Muscle layer of duodenum (tissue), 2 donors: ENCODE measurements at regions not wholly inside any gene's neighbourhood (a gene's known extent, or its start where the extent isn't known, plus 50 kb on each side); places are given as distances from the start of the nearest gene placed in this dataset.
"Not testable (repeated sequence)": the region's sequence is repeated elsewhere in the genome, so short reads cannot be mapped to it uniquely, and the experiment has no call there.

Source experiments
- H3K27ac ChIP-seq: one replicate; pipeline ENCODE4 v1.7.0; 2013; ENCODE audit warnings: mild to moderate bottlenecking, low read length
- H3K27me3 ChIP-seq: one replicate; pipeline ENCODE4 v1.7.0; 2013; ENCODE audit warnings: low read depth, mild to moderate bottlenecking, control low read depth, low read length
- H3K36me3 ChIP-seq, 2 donors: one replicate each; pipeline ENCODE4 v1.7.0; 2013; ENCODE audit warnings: low read length in 2 of 2, control low read depth in 1 of 2, mild to moderate bottlenecking in 1 of 2; ENCODE audit not compliant: insufficient read depth in 2 of 2, control insufficient read depth in 1 of 2
- H3K4me1 ChIP-seq, 2 donors: one replicate each; pipeline ENCODE4 v1.7.0; 2013; ENCODE audit warnings: low read length in 2 of 2, mild to moderate bottlenecking in 2 of 2, control low read depth in 1 of 2, moderate library complexity in 1 of 2; ENCODE audit not compliant: insufficient read depth in 2 of 2, control insufficient read depth in 1 of 2
- H3K4me3 ChIP-seq, 2 donors: one replicate each; pipeline ENCODE4 v1.7.0; 2013; ENCODE audit warnings: low read length in 2 of 2, low read depth in 1 of 2, mild to moderate bottlenecking in 1 of 2
- H3K9me3 ChIP-seq, 2 donors: one replicate each; pipeline ENCODE4 v1.7.0; 2013; ENCODE audit warnings: low read length in 2 of 2, control low read depth in 1 of 2, mild to moderate bottlenecking in 1 of 2; ENCODE audit not compliant: control insufficient read depth in 1 of 2
- donor health status: healthy.

DNA sequence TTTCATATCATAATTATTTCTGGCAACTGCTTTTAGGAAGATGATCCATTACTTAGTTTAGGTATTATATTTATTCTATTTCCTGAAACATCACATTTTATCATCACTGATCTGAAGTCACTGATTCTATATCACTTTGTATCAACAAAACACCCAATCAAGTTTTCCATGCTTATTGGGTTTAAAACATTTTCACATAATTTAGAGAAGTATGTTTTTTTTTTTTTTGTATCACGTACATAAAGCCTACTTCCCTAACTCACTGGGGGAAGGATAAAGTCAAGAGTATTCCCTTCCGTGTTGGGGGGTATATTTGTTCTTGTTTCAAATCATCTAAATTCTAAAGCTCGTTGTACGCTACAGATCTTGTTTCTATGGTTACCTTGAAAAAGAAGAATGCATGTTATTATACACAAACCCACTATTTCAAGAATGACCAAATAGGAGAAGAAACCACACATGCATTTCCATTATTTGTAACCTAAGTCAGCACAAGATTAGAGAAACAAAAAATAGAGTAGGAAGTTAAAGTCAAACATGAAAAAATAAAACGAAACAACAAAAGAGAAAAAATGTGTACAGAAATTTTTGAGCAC lies 637.2 kb upstream of the MIR17HG start:
- no peaks in the 10 kb centered on the region for H3K36me3 ChIP-seq
- no peak overlapping the region for H3K27ac ChIP-seq
- no peaks in the 10 kb centered on the region for H3K9me3 ChIP-seq

DNA sequence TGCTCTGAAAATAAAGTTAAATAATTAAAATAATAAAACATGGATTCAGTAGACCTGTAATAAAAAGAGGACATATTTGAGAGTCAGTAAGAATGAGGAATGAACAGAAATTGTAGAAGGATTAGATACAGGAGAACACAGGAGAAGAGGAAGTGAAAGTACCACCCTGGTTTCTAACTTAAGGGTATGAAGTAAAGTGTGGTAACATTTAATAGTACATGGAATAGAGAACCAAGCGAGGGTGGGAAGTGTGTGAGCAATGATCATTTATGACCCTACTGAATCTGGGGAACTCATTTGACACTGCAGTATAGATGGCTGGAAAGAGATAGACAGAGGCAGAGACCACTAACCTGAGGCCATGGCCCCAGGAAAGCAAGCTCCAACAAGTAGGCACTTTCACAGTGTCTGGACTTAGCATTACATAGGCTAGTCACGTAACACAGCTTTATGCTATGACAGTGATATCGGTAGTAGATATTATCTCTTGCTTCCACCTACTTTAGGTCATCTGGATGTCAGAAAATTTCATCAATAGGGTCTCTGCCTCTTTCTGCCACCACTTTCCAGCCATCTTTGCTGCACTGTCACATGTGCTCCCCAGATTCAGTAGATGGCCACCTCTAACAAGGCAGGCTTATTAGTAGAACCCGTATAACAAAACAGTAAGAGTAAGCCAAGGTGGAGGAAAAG lies 633.9 kb upstream of the MIR17HG start:
- Histone ChIP-seq H3K9me3 (no peaks in the 10 kb centered on the region), H3K27me3 (no peaks in the 10 kb centered on the region), H3K36me3 (no peaks in the 10 kb centered on the region), H3K27ac (no peak overlapping the region), H3K4me1 (peaks cover 0 to 4% of the 10 kb centered on the region in 2 donors), H3K4me3 (no peak overlapping the region)

More for the DNA sequence above, 637.2 kb upstream of the MIR17HG start:
- H3K27me3 ChIP-seq: no peaks in the 10 kb centered on the region
- no peaks in the 10 kb centered on the region for H3K4me1 ChIP-seq
- no peak overlapping the region for H3K4me3 ChIP-seq

DNA sequence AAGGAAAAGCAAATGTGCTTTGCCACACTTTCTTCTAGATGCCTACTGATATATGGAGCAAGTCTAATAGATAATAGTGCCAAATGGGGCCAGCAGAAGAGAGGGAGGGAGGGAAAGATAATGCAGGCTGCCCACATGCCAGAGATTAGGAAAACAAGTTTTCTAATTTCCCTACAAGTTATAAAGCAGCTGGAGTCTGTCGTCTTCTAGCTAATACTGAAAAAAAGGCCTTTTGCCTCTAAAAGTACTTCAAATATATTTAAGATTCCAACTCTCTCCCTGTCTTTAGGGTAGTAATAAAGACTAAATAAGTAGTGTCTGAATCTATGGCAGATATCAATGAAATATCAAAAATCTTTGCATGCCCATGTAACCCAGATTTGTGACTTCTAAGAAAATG lies 632.0 kb upstream of the MIR17HG start:
- no peaks in the 10 kb centered on the region for H3K9me3 ChIP-seq
- no peaks in the 10 kb centered on the region for H3K36me3 ChIP-seq
- peaks cover 0 to 4% of the 10 kb centered on the region in 2 donors for H3K4me1 ChIP-seq
- no peak overlapping the region for H3K27ac ChIP-seq
- no peak overlapping the region for H3K4me3 ChIP-seq
- H3K27me3 ChIP-seq: no peaks in the 10 kb centered on the region

- Histone ChIP-seq H3K36me3 (no peaks in the 10 kb centered on the region), H3K4me3 (no peak overlapping the region), H3K4me1 (peaks cover 0 to 4% of the 10 kb centered on the region in 2 donors), H3K9me3 (no peaks in the 10 kb centered on the region), H3K27ac (no peak overlapping the region), H3K27me3 (no peaks in the 10 kb centered on the region)
Measured at GRCh38 chr13:90717451-90717936, 630.0 kb upstream of the MIR17HG start.

DNA sequence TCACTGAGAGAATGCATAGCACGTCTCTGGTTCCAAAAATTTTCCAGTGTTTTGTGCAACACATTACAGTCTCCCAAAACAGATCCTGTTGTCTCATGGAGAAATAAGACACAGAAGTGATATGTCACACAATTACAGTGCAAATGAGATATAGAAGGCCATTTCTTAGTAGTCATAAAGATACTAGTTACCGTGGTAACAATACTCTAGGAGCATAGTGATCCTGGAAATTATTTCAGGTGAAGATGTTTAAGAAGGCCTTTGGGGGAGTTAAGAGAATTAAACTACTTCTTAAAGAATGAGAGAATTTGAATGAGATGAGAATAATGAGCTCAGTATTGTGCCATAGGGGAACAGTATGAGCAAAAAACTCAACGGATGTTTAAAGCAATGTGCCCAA lies 628.0 kb upstream of the MIR17HG start:
- no peak overlapping the region for H3K27ac ChIP-seq
- H3K4me1 ChIP-seq: peaks cover 0 to 4% of the 10 kb centered on the region in 2 donors

GRCh38 chr13:90721937-90722336 lies 625.5 kb upstream of the MIR17HG start:
- Histone ChIP-seq H3K9me3 (no peaks in the 10 kb centered on the region), H3K4me3 (no peak overlapping the region), H3K27me3 (no peaks in the 10 kb centered on the region), H3K36me3 (no peaks in the 10 kb centered on the region), H3K4me1 (peaks cover 0 to 4% of the 10 kb centered on the region in 2 donors), H3K27ac (no peak overlapping the region)

More for the DNA sequence above, 628.0 kb upstream of the MIR17HG start:
- H3K36me3 ChIP-seq: no peaks in the 10 kb centered on the region
- H3K27me3 ChIP-seq: no peaks in the 10 kb centered on the region
- H3K4me3 ChIP-seq: no peak overlapping the region
- H3K9me3 ChIP-seq: no peaks in the 10 kb centered on the region

DNA sequence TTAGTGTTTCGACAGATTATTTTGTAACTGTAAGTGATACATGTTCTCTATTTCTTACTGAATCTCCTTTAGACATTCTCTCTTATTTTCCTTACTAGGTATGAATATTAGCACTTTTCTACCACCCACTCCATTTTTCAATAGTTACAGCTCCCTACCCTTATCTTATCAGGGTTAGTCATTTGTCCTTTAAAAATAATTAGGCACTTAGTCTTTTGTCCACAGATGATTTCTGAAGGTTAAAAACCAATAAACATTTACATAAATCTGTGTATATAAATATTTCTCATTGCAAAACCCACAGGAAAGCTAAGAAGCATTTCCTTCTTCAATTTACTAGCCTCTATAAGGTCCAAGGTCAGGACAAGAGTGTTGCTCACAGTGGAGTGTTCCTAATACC lies 624.1 kb upstream of the MIR17HG start:
- no peaks in the 10 kb centered on the region for H3K27me3 ChIP-seq
- H3K4me3 ChIP-seq: no peak overlapping the region
- H3K9me3 ChIP-seq: no peaks in the 10 kb centered on the region
- H3K27ac ChIP-seq: no peak overlapping the region
- H3K4me1 ChIP-seq: no peaks in the 10 kb centered on the region
- no peaks in the 10 kb centered on the region for H3K36me3 ChIP-seq

- Histone ChIP-seq H3K36me3 (no peaks in the 10 kb centered on the region), H3K27ac (no peak overlapping the region), H3K4me3 (no peak overlapping the region), H3K27me3 (no peaks in the 10 kb centered on the region), H3K9me3 (no peaks in the 10 kb centered on the region), H3K4me1 (no peaks in the 10 kb centered on the region)
Measured at GRCh38 chr13:90726375-90726774, 621.1 kb upstream of the MIR17HG start.

GRCh38 chr13:90732049-90732448 lies 615.4 kb upstream of the MIR17HG start:
- no peak overlapping the region for H3K4me3 ChIP-seq
- H3K4me1 ChIP-seq: no peaks in the 10 kb centered on the region
- no peaks in the 10 kb centered on the region for H3K36me3 ChIP-seq
- no peak overlapping the region for H3K27ac ChIP-seq
- peaks cover 0 to 5% of the 10 kb centered on the region in 2 donors for H3K9me3 ChIP-seq
- no peaks in the 10 kb centered on the region for H3K27me3 ChIP-seq

DNA sequence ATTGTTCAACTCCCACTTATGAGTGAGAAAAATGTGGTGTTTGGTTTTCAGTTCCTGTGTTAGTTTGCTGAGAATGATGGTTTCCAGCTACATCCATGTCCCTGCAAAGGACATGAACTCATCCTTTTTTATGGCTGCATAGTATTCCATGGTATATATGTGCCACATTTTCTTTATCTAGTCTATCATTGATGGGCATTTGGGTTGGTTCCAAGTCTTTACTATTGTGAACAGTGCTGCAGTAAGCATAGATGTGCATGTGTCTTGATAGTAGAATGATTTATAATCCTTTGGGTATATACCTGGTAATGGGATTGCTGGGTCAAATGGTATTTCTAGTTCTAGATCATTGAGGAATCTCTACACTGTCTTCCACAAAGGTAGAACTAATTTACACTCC lies 613.0 kb upstream of the MIR17HG start:
- not testable (repeated sequence) for H3K36me3 ChIP-seq, H3K27me3 ChIP-seq, H3K4me3 ChIP-seq, H3K9me3 ChIP-seq, H3K4me1 ChIP-seq, H3K27ac ChIP-seq

DNA sequence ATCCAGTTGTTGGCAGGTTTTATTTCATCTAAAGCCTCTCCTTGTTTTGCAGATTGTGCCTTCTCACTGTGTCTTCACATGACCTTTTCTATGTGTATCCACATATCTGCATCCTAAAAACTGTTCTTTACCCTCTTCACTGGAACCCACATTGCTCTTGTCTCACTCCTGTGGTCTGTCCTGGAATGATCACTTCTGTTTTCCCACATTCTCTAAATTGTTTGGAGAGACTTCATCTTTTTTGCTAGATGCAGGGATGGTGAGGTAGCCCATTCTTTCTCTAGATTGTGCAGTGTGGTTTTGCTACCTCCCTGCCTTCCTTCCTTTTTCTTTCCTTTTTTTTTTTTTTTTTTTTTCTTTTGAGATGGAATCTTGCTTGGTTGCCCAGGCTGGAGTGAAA lies 608.6 kb upstream of the MIR17HG start:
- no peak overlapping the region for H3K4me3 ChIP-seq
- H3K27me3 ChIP-seq: no peaks in the 10 kb centered on the region
- no peak overlapping the region for H3K27ac ChIP-seq
- H3K9me3 ChIP-seq: peaks cover 0 to 5% of the 10 kb centered on the region in 2 donors
- no peaks in the 10 kb centered on the region for H3K4me1 ChIP-seq
- H3K36me3 ChIP-seq: no peaks in the 10 kb centered on the region

GRCh38 chr13:90740099-90740498 lies 607.4 kb upstream of the MIR17HG start:
- H3K9me3 ChIP-seq: peaks cover 0 to 5% of the 10 kb centered on the region in 2 donors
- H3K4me1 ChIP-seq: no peaks in the 10 kb centered on the region
- no peak overlapping the region for H3K27ac ChIP-seq
- H3K4me3 ChIP-seq: no peak overlapping the region
- no peaks in the 10 kb centered on the region for H3K36me3 ChIP-seq
- H3K27me3 ChIP-seq: no peaks in the 10 kb centered on the region
